Mononuclear cell (primary cell): ENCODE measurements at regions not wholly inside any gene's neighbourhood (a gene's known extent, or its start where the extent isn't known, plus 50 kb on each side); places are given as distances from the start of the nearest gene placed in this dataset.
"Not testable (repeated sequence)": the region's sequence is repeated elsewhere in the genome, so short reads cannot be mapped to it uniquely, and the experiment has no call there.

ENCODE experiments used
- H3K27me3 ChIP-seq: 2 replicates; pipeline ENCODE4 v1.6.0; 2011; ENCODE audit warnings: low read length, control low read depth; ENCODE audit not compliant: insufficient read depth
- H3K4me1 ChIP-seq: 2 replicates; pipeline ENCODE4 v1.5.1; 2011; ENCODE audit warnings: mild to moderate bottlenecking, low read length, control low read depth; ENCODE audit not compliant: insufficient read depth
- H3K4me3 ChIP-seq: 2 replicates; pipeline ENCODE4 v1.5.1; 2011; ENCODE audit warnings: mild to moderate bottlenecking, low read length, moderate library complexity
- H3K9me3 ChIP-seq: 2 replicates; pipeline ENCODE4 v1.5.1; 2011; ENCODE audit warnings: low read depth, mild to moderate bottlenecking, control low read depth, low read length

DNA sequence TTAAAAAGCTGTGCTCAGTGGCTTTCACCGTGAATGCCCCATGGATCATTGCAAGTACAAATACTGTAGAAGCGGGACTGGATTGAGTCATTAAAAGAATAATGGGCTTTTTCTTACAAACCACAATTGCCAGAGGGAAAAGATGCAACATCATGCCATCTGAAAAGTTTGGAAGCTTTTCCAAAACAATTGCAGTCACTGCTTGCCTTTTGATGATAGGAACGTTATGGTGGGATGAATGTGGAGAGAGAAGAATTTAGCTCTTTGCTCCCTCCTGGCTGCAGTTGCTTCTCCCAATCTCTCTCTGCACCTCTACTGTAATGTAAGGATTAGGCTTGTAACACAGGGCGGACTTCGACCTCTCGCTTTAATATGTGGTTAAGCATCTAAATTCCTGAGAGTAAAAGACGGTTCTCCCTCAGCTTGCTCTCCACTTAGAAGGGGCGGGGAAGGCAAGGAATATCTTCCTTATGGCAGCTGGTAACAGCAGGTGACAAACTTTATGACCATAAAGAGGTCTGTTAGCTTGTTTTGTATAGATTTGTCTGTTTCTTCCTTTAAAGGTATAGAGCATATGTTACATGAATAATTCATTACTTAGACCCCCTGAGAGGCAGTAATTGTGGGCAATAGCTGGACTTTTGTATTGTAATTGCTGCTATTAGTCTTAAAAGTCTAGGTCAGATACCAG, 376.1 kb downstream of the UTRN start:
- peak overlapping the region; percentile 40 for H3K4me3 ChIP-seq
- peaks cover 61% of the 10 kb centered on the region for H3K4me1 ChIP-seq
- H3K27me3 ChIP-seq = no peaks in the 10 kb centered on the region
- no peaks in the 10 kb centered on the region for H3K9me3 ChIP-seq

- Histone ChIP-seq H3K4me1 (peaks cover 70% of the 10 kb centered on the region), H3K4me3 (peak overlapping the region; percentile 16), H3K27me3 (no peaks in the 10 kb centered on the region), H3K9me3 (no peaks in the 10 kb centered on the region)
Observed at GRCh38 chr6:144662812-144663365, 377.8 kb downstream of the UTRN start.

- Histone ChIP-seq H3K27me3 (no peaks in the 10 kb centered on the region), H3K4me3 (no peak overlapping the region), H3K4me1 (peaks cover 74% of the 10 kb centered on the region), H3K9me3 (no peaks in the 10 kb centered on the region)
Observed at GRCh38 chr6:144664281-144664680, 379.1 kb downstream of the UTRN start.

GRCh38 chr6:144664947-144665346, 379.8 kb downstream of the UTRN start:
- H3K4me1 ChIP-seq = peaks cover 67% of the 10 kb centered on the region
- H3K4me3 ChIP-seq = no peak overlapping the region
- H3K27me3 ChIP-seq = no peaks in the 10 kb centered on the region
- H3K9me3 ChIP-seq = no peaks in the 10 kb centered on the region

DNA sequence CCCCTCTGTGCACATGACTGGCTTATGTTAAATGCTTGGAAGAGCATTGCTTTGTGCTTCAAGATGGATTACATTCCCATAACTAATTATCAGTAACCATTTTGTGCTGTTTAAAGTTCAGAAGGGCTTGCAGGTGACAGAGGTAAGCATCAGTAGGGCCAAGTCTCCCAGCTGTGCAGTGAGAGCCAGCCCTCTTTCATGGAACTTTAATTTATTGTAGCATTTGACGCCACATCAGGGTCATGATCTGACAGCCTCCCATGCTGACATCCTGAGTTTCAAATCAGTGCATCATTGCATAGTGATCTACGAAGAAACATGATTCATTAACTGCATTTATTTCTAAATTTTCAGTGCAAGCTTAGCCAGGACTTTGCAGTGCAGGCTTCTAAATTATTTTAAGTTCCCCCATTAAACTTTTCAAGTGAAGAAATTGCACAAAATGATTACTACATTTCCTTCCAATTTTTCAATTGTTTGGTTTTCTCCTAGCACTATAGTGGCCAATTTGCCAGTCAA, 380.9 kb downstream of the UTRN start:
- Histone ChIP-seq H3K27me3 (no peaks in the 10 kb centered on the region), H3K9me3 (peaks cover 10% of the 10 kb centered on the region), H3K4me3 (no peak overlapping the region), H3K4me1 (peaks cover 57% of the 10 kb centered on the region)

DNA sequence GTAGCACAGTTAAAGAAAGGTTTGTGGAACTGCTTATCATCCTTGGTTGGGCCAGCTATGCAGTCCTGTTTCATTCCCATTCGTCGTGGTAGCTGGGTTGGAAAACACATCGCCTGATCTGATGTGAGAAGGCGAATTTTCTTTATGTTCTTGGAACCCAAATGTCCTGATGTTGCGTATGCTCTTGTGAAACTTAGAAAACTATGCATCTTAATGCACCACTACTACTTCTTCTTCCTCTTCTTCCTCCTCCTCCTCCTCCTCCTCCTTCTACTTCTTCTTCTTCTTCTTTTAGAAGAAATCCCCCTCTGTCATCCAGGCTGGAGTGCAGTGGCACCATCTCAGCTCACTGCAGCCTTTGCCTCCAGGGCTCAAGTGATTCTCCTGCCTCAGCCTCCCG, 381.6 kb downstream of the UTRN start:
- Histone ChIP-seq H3K4me3 (no peak overlapping the region), H3K27me3 (no peaks in the 10 kb centered on the region), H3K4me1 (peaks cover 52% of the 10 kb centered on the region), H3K9me3 (peaks cover 18% of the 10 kb centered on the region)

DNA sequence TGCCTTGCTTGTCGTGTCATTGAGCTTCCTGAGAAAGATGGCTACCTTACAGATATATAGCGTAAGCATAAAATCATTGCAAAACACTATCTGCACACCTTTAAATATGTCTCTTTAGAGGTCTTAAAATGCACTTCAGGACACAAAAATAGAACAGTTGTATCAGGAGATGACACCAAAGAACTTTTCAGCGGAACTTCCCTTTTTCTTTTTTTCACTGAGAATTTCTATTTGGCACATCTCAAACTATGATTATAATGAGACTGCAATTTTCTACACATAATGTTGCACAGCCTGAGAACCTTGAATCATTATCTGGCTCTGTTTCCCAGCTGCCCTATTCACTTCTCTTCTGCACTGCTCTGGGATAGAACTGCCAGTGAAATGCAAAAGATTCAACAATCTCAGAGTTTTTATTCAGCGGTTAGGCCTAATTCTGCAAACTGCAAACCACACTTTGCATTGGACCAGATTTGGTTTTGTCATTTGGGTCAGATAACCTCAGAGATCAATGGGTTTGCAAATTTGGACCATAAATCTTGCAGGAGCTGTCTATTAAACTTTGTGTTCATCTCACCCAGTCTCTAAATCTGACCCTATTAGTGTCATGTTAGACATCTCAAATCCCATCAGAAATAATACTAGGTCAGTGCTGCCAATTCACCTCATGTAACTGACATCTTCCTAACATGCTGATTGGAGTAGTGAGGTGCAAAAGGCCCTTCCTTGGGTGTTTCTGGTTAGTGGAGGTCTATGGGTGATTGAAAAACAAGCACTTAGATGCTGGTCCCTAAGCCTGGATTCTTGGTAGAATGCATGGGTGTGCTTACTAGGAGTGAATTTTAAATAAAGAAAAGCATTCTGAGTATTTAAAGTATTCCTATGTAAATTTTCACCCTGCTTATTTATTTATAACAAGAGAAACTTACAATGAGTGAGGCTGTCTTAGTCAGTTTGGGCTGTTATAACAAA, 382.7 kb downstream of the UTRN start:
- Histone ChIP-seq H3K4me1 (peaks cover 51% of the 10 kb centered on the region), H3K9me3 (peaks cover 28% of the 10 kb centered on the region), H3K4me3 (no peak overlapping the region), H3K27me3 (no peaks in the 10 kb centered on the region)

DNA sequence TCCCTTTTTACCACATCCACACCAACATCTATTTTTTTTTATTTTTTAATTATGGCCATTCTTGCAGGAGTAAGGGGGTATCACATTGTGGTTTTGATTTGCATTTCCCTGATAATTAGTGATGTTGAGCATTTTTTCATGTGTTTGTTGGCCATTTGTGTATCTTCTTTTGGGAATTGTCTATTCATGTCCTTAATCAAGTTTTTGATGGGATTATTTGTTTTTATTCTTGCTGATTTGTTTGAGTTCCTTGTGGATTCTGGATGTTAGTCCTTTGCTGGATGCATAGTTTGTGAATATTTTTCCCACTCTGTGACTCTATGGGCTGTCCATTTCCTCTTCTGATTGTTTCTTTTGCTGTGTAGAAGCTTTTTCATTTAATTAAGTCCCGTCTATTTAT, 385.1 kb downstream of the UTRN start:
- Histone ChIP-seq H3K9me3 (peaks cover 43% of the 10 kb centered on the region), H3K4me1 (peaks cover 48% of the 10 kb centered on the region)
- not testable (repeated sequence) for H3K4me3 ChIP-seq, H3K27me3 ChIP-seq

- no peak overlapping the region for H3K4me3 ChIP-seq
- H3K9me3 ChIP-seq = peaks cover 43% of the 10 kb centered on the region
Observed at GRCh38 chr6:144673807-144674206, 388.7 kb downstream of the UTRN start.

DNA sequence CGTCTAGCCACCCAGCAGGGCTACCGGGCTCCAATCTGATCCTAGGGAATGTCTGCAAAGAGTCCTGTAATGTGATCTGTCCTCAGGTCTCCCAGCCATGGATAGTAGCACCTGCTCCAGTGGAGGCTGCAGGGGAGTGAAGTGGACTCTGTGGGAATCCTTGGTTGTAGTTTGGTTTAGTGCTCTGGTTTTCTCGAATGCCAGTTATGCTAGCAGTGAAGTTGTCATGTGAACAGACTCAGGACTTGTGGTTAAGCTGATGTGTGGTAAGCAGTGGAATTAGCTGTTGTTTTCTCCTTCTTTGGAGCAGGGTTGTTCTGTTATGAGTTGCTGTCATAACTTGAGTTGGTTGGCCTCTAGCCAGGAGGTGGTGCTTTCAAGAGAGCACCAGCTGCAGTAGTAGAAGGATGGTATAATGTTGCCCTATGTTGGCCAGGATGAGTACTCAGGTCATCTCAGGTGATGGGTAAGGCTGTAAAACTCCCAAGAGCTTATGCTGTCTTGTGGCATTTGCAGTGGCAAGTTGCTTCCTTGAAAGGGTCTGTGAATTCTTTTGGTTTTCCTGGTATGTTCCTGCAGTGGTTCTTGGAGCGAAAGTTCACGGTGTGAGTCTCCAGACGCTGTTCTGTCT, 390.2 kb downstream of the UTRN start:
- H3K9me3 ChIP-seq = peaks cover 39% of the 10 kb centered on the region
- no peak overlapping the region for H3K4me3 ChIP-seq
- peaks cover 29% of the 10 kb centered on the region for H3K4me1 ChIP-seq
- H3K27me3 ChIP-seq = no peaks in the 10 kb centered on the region

More at GRCh38 chr6:144673807-144674206, 388.7 kb downstream of the UTRN start:
- no peaks in the 10 kb centered on the region for H3K27me3 ChIP-seq
- H3K4me1 ChIP-seq = peaks cover 19% of the 10 kb centered on the region

DNA sequence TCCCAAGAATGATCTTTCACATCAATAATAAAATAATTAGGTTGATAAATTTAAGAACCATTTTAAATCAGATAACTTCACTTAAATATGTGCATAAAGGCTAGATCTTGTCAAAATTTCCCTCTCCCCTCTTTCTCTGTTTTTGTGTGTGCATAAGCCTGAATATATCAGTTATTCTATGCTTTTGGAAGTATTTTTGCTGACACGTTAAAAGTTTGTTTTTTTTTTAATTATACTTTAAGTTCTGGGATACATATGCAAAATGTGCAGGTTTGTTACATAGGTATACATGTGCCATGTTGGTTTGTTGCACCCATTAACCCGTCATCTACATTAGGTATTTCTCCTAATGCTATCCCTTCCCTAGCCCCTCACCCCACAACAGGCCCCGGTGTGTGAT, 391.2 kb downstream of the UTRN start:
- H3K27me3 ChIP-seq, H3K4me3 ChIP-seq: not testable (repeated sequence)
- H3K4me1 ChIP-seq = peaks cover 35% of the 10 kb centered on the region
- H3K9me3 ChIP-seq = peaks cover 29% of the 10 kb centered on the region

DNA sequence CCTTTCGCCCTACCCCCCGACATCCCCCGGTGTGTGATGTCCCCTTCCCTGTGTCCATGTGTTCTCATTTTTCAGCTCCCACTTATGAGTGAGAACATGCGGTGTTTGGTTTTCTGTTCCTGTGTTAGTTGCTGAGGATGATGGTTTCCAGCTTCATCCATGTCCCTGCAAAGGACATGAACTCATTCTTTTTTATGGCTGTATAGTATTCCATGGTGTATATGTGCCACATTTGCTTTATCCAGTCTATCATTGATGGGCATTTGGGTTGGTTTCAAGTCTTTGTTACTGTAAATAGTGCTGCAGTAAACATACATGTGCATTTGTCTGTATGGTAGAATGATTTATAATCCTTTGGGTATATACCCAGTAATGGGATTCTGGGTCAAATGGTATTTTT, 392.1 kb downstream of the UTRN start:
- peaks cover 34% of the 10 kb centered on the region for H3K4me1 ChIP-seq
- not testable (repeated sequence) for H3K27me3 ChIP-seq

GRCh38 chr6:144678844-144679243, 393.7 kb downstream of the UTRN start:
- Histone ChIP-seq H3K9me3 (peaks cover 4% of the 10 kb centered on the region), H3K4me3 (no peak overlapping the region), H3K4me1 (peaks cover 34% of the 10 kb centered on the region), H3K27me3 (no peaks in the 10 kb centered on the region)

More for the DNA sequence above, 392.1 kb downstream of the UTRN start:
- H3K9me3 ChIP-seq = peaks cover 20% of the 10 kb centered on the region
- H3K4me3 ChIP-seq = not testable (repeated sequence)

- Histone ChIP-seq H3K27me3 (no peaks in the 10 kb centered on the region), H3K4me3 (no peak overlapping the region), H3K9me3 (peaks cover 4% of the 10 kb centered on the region), H3K4me1 (peaks cover 19% of the 10 kb centered on the region)
Observed at GRCh38 chr6:144681334-144681733, 396.2 kb downstream of the UTRN start.
